Mesothelial cell of epicardium (in vitro differentiated cells): ENCODE measurements at regions not wholly inside any gene's neighbourhood (a gene's known extent, or its start where the extent isn't known, plus 50 kb on each side); places are given as distances from the start of the nearest gene placed in this dataset.
A peak's percentile ranks its signal among the peaks of the same experiment; 100 is the strongest.

Experiments
- DNase-seq, 2 experiments: peaks; one replicate each; pipeline ENCODE4 v3.0.0; 2021; ENCODE audit warnings: low spot score in 2 of 2; ENCODE audit not compliant: unreplicated experiment in 2 of 2
- H3K27ac Mint-ChIP-seq: 2 replicates; pipeline ENCODE4 v1.8.0; 2021; ENCODE audit warnings: mixed read lengths
- H3K27me3 Mint-ChIP-seq: 2 replicates; pipeline ENCODE4 v1.8.0; 2021; ENCODE audit warnings: low read depth, mixed read lengths
- H3K36me3 Mint-ChIP-seq: 2 replicates; pipeline ENCODE4 v1.8.0; 2021; ENCODE audit warnings: mixed read lengths
- H3K4me1 Mint-ChIP-seq: 2 replicates; pipeline ENCODE4 v1.8.0; 2021; ENCODE audit warnings: mixed read lengths
- H3K4me3 Mint-ChIP-seq: 2 replicates; pipeline ENCODE4 v1.8.0; 2021; ENCODE audit warnings: mild to moderate bottlenecking, moderate library complexity, mixed read lengths
- H3K9me3 Mint-ChIP-seq: 2 replicates; pipeline ENCODE4 v1.8.0; 2021; ENCODE audit warnings: mixed read lengths
- TF ChIP-seq, protein P1 (sequence below): fragments of 200-600 bp; sonication (generic); IDR thresholded peaks from one replicate; pipeline ENCODE4 v1.5.0; 2021; ENCODE audit warnings: antibody characterized with exemption; ENCODE audit not compliant: unreplicated experiment

DNA sequence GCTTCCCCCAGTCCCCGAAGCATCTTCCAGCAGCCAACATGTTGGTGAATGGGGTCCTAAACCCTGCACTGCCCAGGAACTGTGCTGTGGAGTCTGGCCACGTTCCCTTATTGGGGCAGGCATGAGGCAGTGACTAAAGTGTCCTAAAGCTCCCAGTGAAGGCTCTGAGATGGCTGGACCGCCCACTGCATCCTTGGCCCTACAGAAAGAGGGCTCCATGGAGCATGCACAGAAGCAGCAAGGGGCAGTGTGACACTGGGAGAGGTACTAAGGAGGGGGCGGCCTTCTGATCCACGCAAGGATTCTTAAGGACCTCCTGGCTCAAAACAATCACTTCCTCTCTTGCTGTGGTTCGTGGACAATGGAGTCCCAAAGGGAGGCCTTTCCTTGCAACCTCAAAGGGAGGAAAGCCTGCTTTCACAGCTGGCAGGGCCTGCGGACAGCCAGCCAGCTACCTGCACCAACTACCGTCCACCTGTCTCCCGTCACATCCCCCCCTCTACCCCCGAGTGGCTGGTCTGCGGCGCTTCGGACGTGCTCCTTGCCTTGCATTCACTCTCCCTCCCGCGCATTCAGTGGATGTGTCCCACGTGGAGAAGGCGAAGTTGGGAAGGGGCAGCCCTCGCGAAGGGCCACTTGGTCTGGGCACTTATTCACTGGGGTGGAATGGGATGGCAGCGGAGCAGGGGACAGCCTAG lies 63.9 kb upstream of the STARD13 start:
- no peak for DNase-seq
- H3K4me3 Mint-ChIP-seq: peak overlapping the region; percentile 71
- peaks cover 32% of the 10 kb centered on the region for H3K27me3 Mint-ChIP-seq

DNA sequence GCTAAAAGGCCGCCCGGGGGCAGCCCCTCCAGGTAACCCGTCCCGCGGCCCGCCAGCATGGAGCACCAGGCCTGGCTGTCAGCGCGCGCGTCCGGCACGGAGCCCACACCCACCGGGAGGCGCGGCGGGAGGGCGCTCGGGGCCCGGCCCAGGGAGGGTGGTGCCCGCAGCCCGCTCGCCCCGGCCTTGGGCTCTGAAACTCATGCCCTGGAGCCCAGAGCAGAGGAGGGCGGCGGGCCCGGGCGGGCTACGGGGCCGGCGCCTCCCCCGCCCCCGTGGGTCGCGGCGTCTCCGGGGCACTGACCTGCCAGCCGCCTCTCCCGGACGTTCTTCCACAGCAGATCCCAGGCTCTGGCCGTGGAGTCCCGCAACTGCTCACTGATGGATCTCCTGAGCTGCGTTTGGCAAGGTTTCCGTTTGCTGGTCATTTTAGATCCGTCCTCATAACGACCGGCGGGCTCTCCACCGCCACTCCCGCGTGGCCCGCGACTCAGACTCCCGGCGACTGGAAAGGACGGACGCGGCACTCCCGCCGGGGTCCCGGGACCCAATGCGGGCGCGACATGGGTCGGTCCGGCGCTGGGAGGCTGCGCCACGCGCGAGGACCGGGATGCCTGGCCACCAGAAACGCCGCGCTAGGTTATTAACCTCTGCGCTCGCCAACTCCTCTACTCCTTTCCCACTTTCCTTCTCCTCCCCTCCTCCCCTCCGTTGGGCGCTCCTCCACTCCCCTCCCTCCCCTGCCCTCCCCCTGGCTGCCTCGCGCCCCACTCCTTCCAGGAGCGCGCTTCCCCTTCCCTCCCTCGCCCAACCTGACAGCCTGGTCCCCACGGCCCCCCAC lies 64.7 kb upstream of the STARD13 start:
- peak in 1 of 2 experiments; percentile 42 for DNase-seq
- TF ChIP-seq, protein P1, sequence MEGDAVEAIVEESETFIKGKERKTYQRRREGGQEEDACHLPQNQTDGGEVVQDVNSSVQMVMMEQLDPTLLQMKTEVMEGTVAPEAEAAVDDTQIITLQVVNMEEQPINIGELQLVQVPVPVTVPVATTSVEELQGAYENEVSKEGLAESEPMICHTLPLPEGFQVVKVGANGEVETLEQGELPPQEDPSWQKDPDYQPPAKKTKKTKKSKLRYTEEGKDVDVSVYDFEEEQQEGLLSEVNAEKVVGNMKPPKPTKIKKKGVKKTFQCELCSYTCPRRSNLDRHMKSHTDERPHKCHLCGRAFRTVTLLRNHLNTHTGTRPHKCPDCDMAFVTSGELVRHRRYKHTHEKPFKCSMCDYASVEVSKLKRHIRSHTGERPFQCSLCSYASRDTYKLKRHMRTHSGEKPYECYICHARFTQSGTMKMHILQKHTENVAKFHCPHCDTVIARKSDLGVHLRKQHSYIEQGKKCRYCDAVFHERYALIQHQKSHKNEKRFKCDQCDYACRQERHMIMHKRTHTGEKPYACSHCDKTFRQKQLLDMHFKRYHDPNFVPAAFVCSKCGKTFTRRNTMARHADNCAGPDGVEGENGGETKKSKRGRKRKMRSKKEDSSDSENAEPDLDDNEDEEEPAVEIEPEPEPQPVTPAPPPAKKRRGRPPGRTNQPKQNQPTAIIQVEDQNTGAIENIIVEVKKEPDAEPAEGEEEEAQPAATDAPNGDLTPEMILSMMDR: no peak
- H3K9me3 Mint-ChIP-seq: no peaks in the 10 kb centered on the region
- peaks cover 43% of the 10 kb centered on the region for H3K4me1 Mint-ChIP-seq
- H3K27ac Mint-ChIP-seq: no peak overlapping the region
- peaks cover 30% of the 10 kb centered on the region for H3K27me3 Mint-ChIP-seq
- no peaks in the 10 kb centered on the region for H3K36me3 Mint-ChIP-seq
- H3K4me3 Mint-ChIP-seq: peak overlapping the region; percentile 71

More for the DNA sequence above, 63.9 kb upstream of the STARD13 start:
- Mint-ChIP-seq H3K36me3 (no peaks in the 10 kb centered on the region), H3K27ac (no peak overlapping the region), H3K9me3 (no peaks in the 10 kb centered on the region), H3K4me1 (peaks cover 50% of the 10 kb centered on the region)
- TF ChIP-seq, protein P1: no peak

DNA sequence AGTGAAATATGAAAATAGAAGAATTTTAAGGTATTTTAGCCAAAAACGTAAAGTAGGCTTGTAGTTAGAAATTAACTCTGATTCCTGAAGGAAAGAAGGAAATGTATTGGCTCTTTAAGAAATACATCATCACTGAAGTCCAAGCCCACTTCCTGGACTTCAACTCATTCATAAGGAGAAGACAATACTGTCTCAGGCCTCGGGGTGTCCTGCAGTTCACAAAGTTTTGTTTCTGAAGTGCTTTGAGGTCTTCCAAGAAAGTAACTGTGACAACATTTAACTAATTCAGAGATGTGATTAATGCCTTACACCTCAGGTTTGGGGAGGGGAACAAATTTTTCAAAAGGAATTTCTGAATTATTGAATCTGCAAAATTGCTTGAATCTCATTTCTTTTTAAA lies 65.8 kb upstream of the STARD13 start:
- Mint-ChIP-seq H3K27me3 (peaks cover 30% of the 10 kb centered on the region), H3K27ac (no peak overlapping the region), H3K36me3 (no peaks in the 10 kb centered on the region), H3K4me3 (peak overlapping the region; percentile 69), H3K4me1 (peaks cover 36% of the 10 kb centered on the region), H3K9me3 (no peaks in the 10 kb centered on the region)
- no peak for DNase-seq
- TF ChIP-seq, protein P1: no peak

DNA sequence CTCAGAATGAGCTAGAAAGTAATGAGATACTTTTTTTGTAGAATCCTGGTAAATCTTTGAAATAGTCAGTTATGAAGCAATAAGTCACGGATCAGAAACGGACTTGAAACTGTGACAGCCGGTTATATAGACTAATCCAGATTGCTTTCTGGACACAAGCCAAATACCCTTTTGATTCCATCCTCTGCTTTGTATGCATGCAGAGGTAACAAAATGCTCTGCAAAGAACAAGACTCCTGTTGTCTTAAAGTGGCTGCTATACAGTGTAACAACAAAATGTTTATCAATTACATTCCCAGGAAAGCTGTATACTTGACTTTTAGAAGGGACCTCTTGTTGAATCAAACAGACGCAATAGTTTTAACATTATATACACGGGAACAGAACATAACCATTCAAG lies 66.5 kb upstream of the STARD13 start:
- H3K4me3 Mint-ChIP-seq: no peak overlapping the region
- DNase-seq: no peak
- no peak overlapping the region for H3K27ac Mint-ChIP-seq
- no peaks in the 10 kb centered on the region for H3K36me3 Mint-ChIP-seq
- TF ChIP-seq, protein P1: no peak
- H3K27me3 Mint-ChIP-seq: peaks cover 30% of the 10 kb centered on the region
- peaks cover 41% of the 10 kb centered on the region for H3K4me1 Mint-ChIP-seq
- H3K9me3 Mint-ChIP-seq: no peaks in the 10 kb centered on the region

DNA sequence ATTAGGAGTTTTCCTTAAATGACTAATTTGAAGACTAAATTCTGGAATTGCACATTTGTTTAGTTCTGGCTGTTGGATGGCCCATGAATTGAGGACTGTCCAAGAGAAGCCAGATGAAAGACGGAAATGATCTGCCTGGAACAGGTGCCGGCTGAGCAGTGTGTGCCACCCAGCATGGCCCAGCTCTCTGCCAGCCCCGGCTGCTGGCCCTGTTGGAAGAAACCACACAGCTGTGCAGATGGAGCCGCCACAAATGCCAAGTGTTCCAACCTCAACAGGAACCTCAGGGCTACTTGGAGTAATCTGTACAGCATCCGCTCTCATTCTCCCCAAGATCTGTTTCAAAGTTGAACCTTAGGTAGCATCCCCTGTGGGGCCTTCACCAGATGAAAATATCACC lies 67.0 kb upstream of the STARD13 start:
- no peak overlapping the region for H3K4me3 Mint-ChIP-seq
- H3K27ac Mint-ChIP-seq: no peak overlapping the region

More for the DNA sequence above, 67.0 kb upstream of the STARD13 start:
- peaks cover 30% of the 10 kb centered on the region for H3K27me3 Mint-ChIP-seq
- TF ChIP-seq, protein P1: no peak
- no peak for DNase-seq
- H3K36me3 Mint-ChIP-seq: no peaks in the 10 kb centered on the region
- no peaks in the 10 kb centered on the region for H3K9me3 Mint-ChIP-seq
- peaks cover 45% of the 10 kb centered on the region for H3K4me1 Mint-ChIP-seq
